HepG2 (cell line): ENCODE measurements at regions not wholly inside any gene's neighbourhood (a gene's known extent, or its start where the extent isn't known, plus 50 kb on each side); places are given as distances from the start of the nearest gene placed in this dataset.

ENCODE experiments used
- ATF7 ChIP-seq, 2 experiments: fragments of 450-650 bp in 1 of 2; sonication (generic) in 1 of 2; formaldehyde crosslinking in 1 of 2; IDR thresholded peaks; 2 replicates each; pipeline versions ENCODE4 v1.4.0 to v1.6.1; 2016 to 2020; ENCODE audit warnings: antibody characterized with exemption in 1 of 2, mild to moderate bottlenecking in 1 of 2, missing genetic modification reagents in 1 of 2
- ATF7-NPFF ChIP-seq: sonication (generic); formaldehyde crosslinking; IDR thresholded peaks from 2 replicates; pipeline ENCODE4 v1.8.1; 2023; ENCODE audit warnings: mild to moderate bottlenecking, low read depth, missing genetic modification reagents, moderate library complexity
- FOXJ3 ChIP-seq: sonication (generic); formaldehyde crosslinking; IDR thresholded peaks from 2 replicates; pipeline ENCODE4 v1.4.0; 2020; ENCODE audit warnings: missing genetic modification reagents, mild to moderate bottlenecking, borderline replicate concordance
- IKZF1 ChIP-seq: fragments of 450-650 bp; IDR thresholded peaks from 2 replicates; pipeline ENCODE4 v1.7.1; 2016
- KDM5A ChIP-seq: fragments of 200-600 bp; sonication (generic); IDR thresholded peaks from 2 replicates; pipeline ENCODE4 v1.7.0; 2018; ENCODE audit warnings: antibody characterized with exemption, mild to moderate bottlenecking, low read length, borderline replicate concordance
- KLF16 ChIP-seq, 2 experiments: sonication (generic) in 1 of 2; formaldehyde crosslinking in 1 of 2; IDR thresholded peaks; 2 replicates each; pipeline versions ENCODE4 v1.6.1 to v1.8.0; 2016 to 2023; ENCODE audit warnings: missing genetic modification reagents in 2 of 2, missing compliant biosample characterization in 1 of 2
- MED13 ChIP-seq: sonication (generic); formaldehyde crosslinking; IDR thresholded peaks from 2 replicates; pipeline ENCODE4 v1.5.0; 2020; ENCODE audit warnings: missing genetic modification reagents
- NFE2 ChIP-seq: sonication (generic); formaldehyde crosslinking; IDR thresholded peaks from 2 replicates; pipeline ENCODE4 v1.4.0; 2020; ENCODE audit warnings: missing genetic modification reagents
- NFKBIZ ChIP-seq: IDR thresholded peaks from 2 replicates; pipeline ENCODE4 v1.6.1; 2018; ENCODE audit warnings: missing genetic modification reagents, missing compliant biosample characterization
- NR2C2 ChIP-seq: sonication (generic); formaldehyde crosslinking; IDR thresholded peaks from 2 replicates; pipeline ENCODE4 v1.4.0; 2020; ENCODE audit warnings: missing genetic modification reagents, mild to moderate bottlenecking, moderate library complexity, borderline replicate concordance
- YEATS2 ChIP-seq: sonication (generic); formaldehyde crosslinking; IDR thresholded peaks from 2 replicates; pipeline ENCODE4 v1.4.0; 2020; ENCODE audit warnings: missing genetic modification reagents, borderline replicate concordance
- ZNF672 ChIP-seq: sonication (generic); formaldehyde crosslinking; IDR thresholded peaks from 2 replicates; pipeline ENCODE4 v1.8.1; 2022; ENCODE audit warnings: missing genetic modification reagents
- ZSCAN20 ChIP-seq: sonication (generic); formaldehyde crosslinking; IDR thresholded peaks from 2 replicates; pipeline ENCODE4 v1.4.0; 2020; ENCODE audit warnings: missing genetic modification reagents, mild to moderate bottlenecking, borderline replicate concordance
- TF ChIP-seq, protein P1 (sequence below): sonication (generic); formaldehyde crosslinking; IDR thresholded peaks from 2 replicates; pipeline ENCODE4 v1.4.0; 2020; ENCODE audit warnings: missing genetic modification reagents, mild to moderate bottlenecking, borderline replicate concordance
- TF ChIP-seq, protein P2 (sequence below): sonication (generic); formaldehyde crosslinking; IDR thresholded peaks from 2 replicates; pipeline ENCODE4 v1.4.0; 2020; ENCODE audit warnings: missing genetic modification reagents
- TF ChIP-seq, protein P3 (sequence below), 2 experiments: sonication (generic) in 1 of 2; formaldehyde crosslinking in 1 of 2; IDR thresholded peaks; 2 replicates each; pipeline versions ENCODE4 v1.4.0 to v1.6.1; 2018 to 2020; ENCODE audit warnings: missing genetic modification reagents in 2 of 2, borderline replicate concordance in 1 of 2, low read depth in 1 of 2, mild to moderate bottlenecking in 1 of 2, missing biosample characterization in 1 of 2
- TF ChIP-seq, protein P4 (sequence below): sonication (generic); formaldehyde crosslinking; IDR thresholded peaks from 2 replicates; pipeline ENCODE4 v1.8.1; 2023; ENCODE audit warnings: mild to moderate bottlenecking, inconsistent platforms, moderate library complexity, missing genetic modification reagents, borderline replicate concordance

DNA sequence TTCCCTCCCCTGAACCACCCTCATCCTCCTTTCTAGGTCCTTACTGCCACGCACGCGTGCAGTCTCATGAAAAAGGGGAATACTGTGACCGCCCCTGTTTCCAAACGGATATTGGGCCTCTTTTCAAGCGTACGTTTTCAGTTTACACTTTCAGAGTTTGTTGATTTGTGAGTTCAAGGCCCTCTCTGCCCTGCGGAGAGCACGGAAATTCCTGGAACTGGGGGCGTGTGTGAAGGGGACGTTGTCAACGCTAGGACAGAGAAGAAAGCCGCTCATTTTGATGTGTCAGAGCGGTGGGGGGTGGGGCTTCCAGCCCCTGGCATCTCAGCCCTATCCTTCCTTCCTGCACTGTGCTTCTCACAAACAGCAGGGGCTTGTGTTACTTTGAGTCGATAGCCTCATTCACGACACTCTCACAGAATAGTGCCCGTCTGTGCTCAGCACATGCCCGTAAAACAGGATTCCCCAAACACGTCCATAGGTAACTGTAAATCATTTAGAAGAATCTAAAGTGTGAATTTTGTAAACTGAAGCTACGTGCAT is 137.6 kb upstream of the PEG3 start (continued):
- TF ChIP-seq NFE2 (CRISPR knock-in tag) (0 out of 2 replicates have a peak, but pooled peaks have one; percentile 8), IKZF1 (no peak), ATF7-NPFF (CRISPR knock-in tag) (no peak; the same call in 1 of the 2 replicates), FOXJ3 (CRISPR knock-in tag) (peak; percentile 75; the same call in 1 of the 2 replicates), MED13 (CRISPR knock-in tag) (peak; percentile 93), YEATS2 (CRISPR knock-in tag) (peak; percentile 63; the same call in 1 of the 2 replicates), ZNF672 (0 out of 2 replicates have a peak, but pooled peaks have one; percentile 56), NFKBIZ (CRISPR knock-in tag) (peak; percentile 76; the same call in 1 of the 2 replicates), ATF7 (IDR thresholded peaks at IDR 0.05) (no peak), ATF7 (CRISPR knock-in tag; IDR thresholded peaks at IDR 0.05) (no peak), KDM5A (no peak), KLF16 (CRISPR knock-in tag; IDR thresholded peaks at IDR 0.05) (peak in 1 of 2 experiments; percentile 89; a peak in 2 of 4 replicates), ZSCAN20 (CRISPR knock-in tag) (no peak), NR2C2 (CRISPR knock-in tag) (peak; percentile 87)
- TF ChIP-seq, protein P1, sequence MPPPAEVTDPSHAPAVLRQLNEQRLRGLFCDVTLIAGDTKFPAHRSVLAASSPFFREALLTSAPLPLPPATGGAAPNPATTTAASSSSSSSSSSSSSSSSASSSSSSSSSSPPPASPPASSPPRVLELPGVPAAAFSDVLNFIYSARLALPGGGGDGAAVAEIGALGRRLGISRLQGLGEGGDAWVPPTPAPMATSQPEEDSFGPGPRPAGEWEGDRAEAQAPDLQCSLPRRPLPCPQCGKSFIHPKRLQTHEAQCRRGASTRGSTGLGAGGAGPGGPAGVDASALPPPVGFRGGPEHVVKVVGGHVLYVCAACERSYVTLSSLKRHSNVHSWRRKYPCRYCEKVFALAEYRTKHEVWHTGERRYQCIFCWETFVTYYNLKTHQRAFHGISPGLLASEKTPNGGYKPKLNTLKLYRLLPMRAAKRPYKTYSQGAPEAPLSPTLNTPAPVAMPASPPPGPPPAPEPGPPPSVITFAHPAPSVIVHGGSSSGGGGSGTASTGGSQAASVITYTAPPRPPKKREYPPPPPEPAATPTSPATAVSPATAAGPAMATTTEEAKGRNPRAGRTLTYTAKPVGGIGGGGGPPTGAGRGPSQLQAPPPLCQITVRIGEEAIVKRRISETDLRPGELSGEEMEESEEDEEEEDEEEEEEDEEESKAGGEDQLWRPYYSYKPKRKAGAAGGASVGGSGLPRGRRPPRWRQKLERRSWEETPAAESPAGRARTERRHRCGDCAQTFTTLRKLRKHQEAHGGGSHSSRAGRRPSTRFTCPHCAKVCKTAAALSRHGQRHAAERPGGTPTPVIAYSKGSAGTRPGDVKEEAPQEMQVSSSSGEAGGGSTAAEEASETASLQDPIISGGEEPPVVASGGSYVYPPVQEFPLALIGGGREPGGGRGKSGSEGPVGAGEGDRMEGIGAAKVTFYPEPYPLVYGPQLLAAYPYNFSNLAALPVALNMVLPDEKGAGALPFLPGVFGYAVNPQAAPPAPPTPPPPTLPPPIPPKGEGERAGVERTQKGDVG (CRISPR knock-in tag): peak; percentile 99
- TF ChIP-seq, protein P2, sequence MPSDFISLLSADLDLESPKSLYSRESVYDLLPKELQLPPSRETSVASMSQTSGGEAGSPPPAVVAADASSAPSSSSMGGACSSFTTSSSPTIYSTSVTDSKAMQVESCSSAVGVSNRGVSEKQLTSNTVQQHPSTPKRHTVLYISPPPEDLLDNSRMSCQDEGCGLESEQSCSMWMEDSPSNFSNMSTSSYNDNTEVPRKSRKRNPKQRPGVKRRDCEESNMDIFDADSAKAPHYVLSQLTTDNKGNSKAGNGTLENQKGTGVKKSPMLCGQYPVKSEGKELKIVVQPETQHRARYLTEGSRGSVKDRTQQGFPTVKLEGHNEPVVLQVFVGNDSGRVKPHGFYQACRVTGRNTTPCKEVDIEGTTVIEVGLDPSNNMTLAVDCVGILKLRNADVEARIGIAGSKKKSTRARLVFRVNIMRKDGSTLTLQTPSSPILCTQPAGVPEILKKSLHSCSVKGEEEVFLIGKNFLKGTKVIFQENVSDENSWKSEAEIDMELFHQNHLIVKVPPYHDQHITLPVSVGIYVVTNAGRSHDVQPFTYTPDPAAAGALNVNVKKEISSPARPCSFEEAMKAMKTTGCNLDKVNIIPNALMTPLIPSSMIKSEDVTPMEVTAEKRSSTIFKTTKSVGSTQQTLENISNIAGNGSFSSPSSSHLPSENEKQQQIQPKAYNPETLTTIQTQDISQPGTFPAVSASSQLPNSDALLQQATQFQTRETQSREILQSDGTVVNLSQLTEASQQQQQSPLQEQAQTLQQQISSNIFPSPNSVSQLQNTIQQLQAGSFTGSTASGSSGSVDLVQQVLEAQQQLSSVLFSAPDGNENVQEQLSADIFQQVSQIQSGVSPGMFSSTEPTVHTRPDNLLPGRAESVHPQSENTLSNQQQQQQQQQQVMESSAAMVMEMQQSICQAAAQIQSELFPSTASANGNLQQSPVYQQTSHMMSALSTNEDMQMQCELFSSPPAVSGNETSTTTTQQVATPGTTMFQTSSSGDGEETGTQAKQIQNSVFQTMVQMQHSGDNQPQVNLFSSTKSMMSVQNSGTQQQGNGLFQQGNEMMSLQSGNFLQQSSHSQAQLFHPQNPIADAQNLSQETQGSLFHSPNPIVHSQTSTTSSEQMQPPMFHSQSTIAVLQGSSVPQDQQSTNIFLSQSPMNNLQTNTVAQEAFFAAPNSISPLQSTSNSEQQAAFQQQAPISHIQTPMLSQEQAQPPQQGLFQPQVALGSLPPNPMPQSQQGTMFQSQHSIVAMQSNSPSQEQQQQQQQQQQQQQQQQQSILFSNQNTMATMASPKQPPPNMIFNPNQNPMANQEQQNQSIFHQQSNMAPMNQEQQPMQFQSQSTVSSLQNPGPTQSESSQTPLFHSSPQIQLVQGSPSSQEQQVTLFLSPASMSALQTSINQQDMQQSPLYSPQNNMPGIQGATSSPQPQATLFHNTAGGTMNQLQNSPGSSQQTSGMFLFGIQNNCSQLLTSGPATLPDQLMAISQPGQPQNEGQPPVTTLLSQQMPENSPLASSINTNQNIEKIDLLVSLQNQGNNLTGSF (CRISPR knock-in tag): no peak
- TF ChIP-seq, protein P3, sequence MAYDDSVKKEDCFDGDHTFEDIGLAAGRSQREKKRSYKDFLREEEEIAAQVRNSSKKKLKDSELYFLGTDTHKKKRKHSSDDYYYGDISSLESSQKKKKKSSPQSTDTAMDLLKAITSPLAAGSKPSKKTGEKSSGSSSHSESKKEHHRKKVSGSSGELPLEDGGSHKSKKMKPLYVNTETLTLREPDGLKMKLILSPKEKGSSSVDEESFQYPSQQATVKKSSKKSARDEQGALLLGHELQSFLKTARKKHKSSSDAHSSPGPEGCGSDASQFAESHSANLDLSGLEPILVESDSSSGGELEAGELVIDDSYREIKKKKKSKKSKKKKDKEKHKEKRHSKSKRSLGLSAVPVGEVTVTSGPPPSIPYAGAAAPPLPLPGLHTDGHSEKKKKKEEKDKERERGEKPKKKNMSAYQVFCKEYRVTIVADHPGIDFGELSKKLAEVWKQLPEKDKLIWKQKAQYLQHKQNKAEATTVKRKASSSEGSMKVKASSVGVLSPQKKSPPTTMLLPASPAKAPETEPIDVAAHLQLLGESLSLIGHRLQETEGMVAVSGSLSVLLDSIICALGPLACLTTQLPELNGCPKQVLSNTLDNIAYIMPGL (CRISPR knock-in tag; IDR thresholded peaks at IDR 0.05; ENCODE audit: borderline replicate concordance in 1 of 2, low read depth in 1 of 2): 0 out of 4 replicates have a peak, but pooled peaks of 1 of the 2 experiments have one; percentile 47
- TF ChIP-seq, protein P4, sequence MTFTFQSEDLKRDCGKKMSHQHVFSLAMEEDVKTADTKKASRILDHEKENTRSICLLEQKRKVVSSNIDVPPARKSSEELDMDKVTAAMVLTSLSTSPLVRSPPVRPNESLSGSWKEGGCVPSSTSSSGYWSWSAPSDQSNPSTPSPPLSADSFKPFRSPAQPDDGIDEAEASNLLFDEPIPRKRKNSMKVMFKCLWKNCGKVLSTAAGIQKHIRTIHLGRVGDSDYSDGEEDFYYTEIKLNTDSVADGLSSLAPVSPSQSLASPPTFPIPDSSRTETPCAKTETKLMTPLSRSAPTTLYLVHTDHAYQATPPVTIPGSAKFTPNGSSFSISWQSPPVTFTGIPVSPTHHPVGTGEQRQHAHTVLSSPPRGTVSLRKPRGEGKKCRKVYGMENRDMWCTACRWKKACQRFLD (CRISPR knock-in tag): no peak
